GM19023 (cell line): ENCODE measurements at regions not wholly inside any gene's neighbourhood (a gene's known extent, or its start where the extent isn't known, plus 50 kb on each side); places are given as distances from the start of the nearest gene placed in this dataset.
"Not testable (repeated sequence)": the region's sequence is repeated elsewhere in the genome, so short reads cannot be mapped to it uniquely, and the experiment has no call there.

Experiments used
- ATAC-seq: cut with Tn5 transposase; IDR thresholded peaks from one replicate; pipeline ENCODE4 v1.9.1; 2021; ENCODE audit warnings: mild to moderate bottlenecking, moderate library complexity; ENCODE audit not compliant: unreplicated experiment

DNA sequence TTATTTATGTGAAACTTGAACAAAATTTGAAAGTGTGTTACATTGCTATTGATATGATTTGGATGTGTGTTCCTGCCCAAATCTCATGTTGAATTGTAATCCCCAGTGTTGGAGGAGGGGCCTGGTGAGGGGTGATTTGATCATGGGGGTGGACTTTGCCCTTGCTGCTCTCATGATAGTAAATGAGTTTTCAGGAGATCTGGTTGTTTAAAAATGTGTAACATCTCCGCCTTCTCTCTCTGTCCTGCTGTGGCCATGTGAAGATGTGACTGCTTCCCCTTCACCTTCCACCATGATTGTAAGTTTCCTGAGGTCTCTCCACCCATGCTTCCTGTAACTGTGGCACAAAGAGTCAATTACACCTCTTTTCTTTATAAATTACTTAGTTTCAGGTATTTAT, 1731.0 kb downstream of the SLITRK5 start:
- no peak for ATAC-seq

- not testable (repeated sequence) for ATAC-seq
Measured at GRCh38 chr13:89406096-89406495, 1734.9 kb downstream of the SLITRK5 start.

- no peak for ATAC-seq
Measured at GRCh38 chr13:89407357-89407756, 1736.2 kb downstream of the SLITRK5 start.

GRCh38 chr13:89432997-89433396, 1761.8 kb downstream of the SLITRK5 start:
- no peak for ATAC-seq

GRCh38 chr13:89434624-89435023, 1763.5 kb downstream of the SLITRK5 start:
- ATAC-seq: not testable (repeated sequence)

DNA sequence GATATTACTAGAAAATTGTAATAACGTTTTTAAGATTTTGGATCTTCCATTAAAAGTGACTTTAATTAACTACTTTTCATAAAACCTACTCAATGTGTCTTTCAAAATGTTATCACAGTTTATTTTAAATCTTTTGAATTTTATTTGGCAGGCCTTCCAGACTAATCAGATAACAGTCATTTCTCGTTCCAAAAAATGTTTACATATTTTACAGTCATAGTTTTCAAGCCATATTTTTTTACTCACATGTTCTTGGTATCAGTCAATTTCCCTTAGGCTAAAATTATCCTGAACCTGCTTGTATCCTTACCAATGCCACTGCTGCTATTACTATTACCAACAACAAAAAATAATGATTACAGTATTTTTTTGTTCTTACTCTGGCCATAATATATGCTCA, 1783.5 kb downstream of the SLITRK5 start:
- ATAC-seq: no peak

DNA sequence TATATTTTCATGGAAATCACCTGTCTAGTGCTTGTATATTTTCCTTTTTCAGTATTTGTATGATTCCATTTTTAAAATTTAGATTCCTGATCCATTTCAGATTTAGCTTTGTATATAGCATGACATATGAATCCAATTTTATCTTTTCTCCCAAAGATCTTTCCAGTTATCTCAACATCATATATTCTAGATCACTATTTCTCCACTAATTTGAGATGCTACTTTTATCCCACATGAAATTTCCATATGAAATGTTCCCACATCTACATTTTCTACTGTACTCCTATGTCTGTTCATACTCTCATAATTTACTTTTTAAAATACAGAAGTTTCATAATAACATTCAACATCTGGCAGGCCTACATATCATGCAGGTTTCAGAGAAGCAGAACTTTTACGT, 1784.1 kb downstream of the SLITRK5 start:
- no peak for ATAC-seq

- no peak for ATAC-seq
Measured at GRCh38 chr13:89455741-89456140, 1784.6 kb downstream of the SLITRK5 start.

- no peak for ATAC-seq
Measured at GRCh38 chr13:89457977-89458376, 1786.8 kb downstream of the SLITRK5 start.

GRCh38 chr13:89458456-89458855, 1787.3 kb downstream of the SLITRK5 start:
- ATAC-seq: no peak

GRCh38 chr13:89460895-89461294, 1789.7 kb downstream of the SLITRK5 start:
- not testable (repeated sequence) for ATAC-seq

GRCh38 chr13:89465366-89465765, 1794.2 kb downstream of the SLITRK5 start:
- ATAC-seq: no peak

DNA sequence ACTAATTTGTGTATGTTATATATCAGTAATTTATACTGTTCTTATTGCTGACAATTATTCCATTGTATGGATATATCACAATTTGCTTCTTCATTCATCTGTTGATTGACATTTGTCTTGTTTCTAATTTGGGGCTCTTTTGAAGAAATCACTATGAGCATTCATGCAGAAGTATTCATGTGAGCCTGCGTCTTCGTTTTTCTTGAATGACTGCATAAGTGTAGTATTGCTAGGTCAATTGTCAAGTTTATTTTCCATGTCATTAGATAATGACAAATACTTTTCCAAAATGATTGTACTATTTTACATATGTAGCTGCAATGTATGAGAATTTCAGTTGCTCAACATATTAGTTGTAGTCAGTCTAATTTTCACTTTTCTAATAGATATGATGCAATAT, 1796.9 kb downstream of the SLITRK5 start:
- ATAC-seq: no peak

- no peak for ATAC-seq
Measured at GRCh38 chr13:89470901-89471300, 1799.7 kb downstream of the SLITRK5 start.

DNA sequence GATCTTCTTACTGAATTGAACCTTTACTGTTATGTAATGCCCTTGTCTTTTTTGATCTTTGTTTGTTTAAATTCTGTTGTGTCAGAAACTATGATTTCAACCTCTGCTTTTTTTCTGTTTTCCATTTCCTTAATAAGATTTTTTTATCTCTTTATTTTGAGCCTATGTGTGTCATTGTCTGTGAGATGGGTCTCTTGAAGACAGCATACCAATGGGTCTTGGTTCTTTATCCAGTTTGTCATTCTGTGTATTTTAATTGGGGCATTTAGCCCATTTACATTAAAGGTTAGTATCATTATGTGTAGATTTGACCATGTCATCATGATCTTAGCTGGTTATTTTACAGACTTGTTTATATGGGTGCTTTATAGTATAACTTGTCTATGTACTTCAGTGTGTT, 1803.3 kb downstream of the SLITRK5 start:
- ATAC-seq: no peak

DNA sequence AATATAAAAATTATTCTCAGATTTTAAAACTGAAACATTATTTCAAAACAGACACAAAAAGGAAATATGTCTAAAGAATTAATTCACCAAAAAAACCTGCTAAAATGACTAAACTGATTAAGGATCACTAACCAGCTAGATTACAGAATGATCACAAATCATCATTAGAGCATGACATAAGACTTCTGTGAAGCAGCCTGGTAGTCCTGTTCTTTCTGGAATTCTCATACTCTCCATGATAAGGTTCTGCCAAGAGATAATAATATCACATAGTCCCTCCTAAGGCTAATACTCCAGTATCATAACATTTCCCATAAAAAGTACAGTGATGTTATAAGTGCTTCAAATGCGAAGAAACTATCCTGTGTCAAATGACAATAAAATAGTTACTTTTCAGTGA, 1814.9 kb downstream of the SLITRK5 start:
- ATAC-seq: no peak

DNA sequence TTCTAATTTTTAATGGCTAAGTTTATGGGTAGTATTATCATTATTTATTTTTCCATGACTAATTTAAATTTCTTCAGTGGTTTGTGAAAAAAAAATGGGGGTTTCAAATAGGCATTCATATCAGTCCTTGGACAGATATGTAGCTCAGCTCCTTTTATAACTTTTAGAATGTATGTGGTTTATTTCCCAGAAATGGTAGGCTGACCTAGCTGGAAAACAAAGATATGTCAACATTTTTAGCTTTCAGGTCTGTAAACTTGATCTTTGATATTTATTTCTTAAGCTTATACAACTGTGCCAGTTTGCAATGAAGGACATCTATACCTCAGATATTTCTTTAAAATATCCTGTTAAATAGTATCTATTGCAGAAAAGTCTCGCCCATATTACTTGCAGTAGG, 1815.5 kb downstream of the SLITRK5 start:
- ATAC-seq: no peak

- no peak for ATAC-seq
Measured at GRCh38 chr13:89490661-89491060, 1819.5 kb downstream of the SLITRK5 start.

DNA sequence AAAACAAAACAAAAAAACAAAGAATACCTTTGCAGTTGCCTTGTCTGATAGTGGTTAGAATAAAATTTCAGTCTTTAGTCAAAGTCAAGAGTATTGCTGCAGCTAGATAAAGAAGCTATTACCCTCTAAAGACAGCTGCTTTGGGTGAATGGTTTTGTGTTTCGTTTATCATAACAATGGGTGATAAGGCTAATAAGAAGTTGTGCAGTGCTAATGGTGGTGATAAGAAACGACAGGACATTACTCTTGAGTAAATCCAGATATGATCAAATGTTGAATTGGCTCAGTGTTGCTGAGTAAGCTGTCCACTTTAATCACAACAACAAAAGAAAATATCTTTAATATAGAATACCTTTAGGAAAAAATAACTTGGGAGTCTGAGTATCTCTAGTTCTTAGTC, 1825.3 kb downstream of the SLITRK5 start:
- ATAC-seq: no peak

DNA sequence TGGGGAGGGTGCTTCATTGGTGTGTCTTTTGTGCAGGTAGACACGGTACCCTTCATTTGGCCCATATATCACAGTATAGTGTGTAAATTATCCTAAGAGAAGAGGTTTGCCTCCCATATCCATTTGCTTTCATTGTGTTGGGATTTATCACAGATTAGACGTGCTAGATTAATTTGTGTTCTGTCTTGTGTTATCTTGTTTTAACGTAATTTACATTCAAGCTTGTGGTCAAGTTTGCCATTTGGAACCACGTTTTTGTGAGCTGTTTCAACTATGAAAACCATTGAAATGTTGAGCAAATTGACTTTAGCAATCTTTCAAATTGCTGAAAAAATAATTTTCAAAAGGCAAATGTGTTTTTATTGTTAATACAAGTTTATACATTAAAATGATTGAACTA, 1826.5 kb downstream of the SLITRK5 start:
- ATAC-seq: no peak

DNA sequence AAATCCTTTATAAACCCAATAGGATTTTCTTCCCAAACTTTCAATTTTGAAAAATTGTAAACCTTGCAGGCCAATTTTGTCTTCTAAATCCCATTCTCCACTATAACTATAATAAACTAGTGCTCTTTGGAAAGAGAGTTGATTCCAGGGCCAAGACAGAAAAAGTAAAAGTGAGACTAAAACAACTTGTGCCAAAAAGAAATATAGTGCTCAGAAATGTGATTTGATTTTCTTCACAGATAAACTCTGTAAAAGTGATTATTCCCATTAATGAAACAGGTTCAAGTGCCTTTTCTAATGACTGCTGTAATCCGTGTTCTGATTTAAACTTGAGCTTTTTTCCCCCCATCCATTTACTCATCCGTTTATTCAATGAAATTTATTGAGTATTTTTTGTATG, 1831.1 kb downstream of the SLITRK5 start:
- no peak for ATAC-seq

- ATAC-seq: no peak
Measured at GRCh38 chr13:89514534-89515312, 1832.8 kb upstream of the MIR17HG start.

- ATAC-seq: no peak
Measured at GRCh38 chr13:89515948-89516347, 1831.5 kb upstream of the MIR17HG start.
